ENCODE measurements at regions not wholly inside any gene's neighbourhood (a gene's known extent, or its start where the extent isn't known, plus 50 kb on each side); places are given as distances from the start of the nearest gene placed in this dataset.

- DNase-seq, result no peak
These were observed 65.9 kb upstream of the FBRSL1 start for GRCh38 chr12:132423820-132424645.

GRCh38 chr12:132423251-132423819 lies 66.6 kb upstream of the FBRSL1 start:
- DNase-seq, result no peak

- DNase-seq, result no peak
These were observed 67.4 kb upstream of the FBRSL1 start for GRCh38 chr12:132422381-132423043.

- no peak for DNase-seq
These were observed 67.9 kb upstream of the FBRSL1 start for GRCh38 chr12:132422040-132422380.

- no peak for DNase-seq
These were observed 70.2 kb upstream of the FBRSL1 start for GRCh38 chr12:132419631-132420246.

- no peak for DNase-seq
These were observed 71.5 kb upstream of the FBRSL1 start for GRCh38 chr12:132418393-132418925.

- no peak for DNase-seq
These were observed 72.2 kb upstream of the FBRSL1 start for GRCh38 chr12:132417741-132418140.

GRCh38 chr12:132416827-132417226 lies 73.1 kb upstream of the FBRSL1 start:
- DNase-seq, result no peak

- DNase-seq, result no peak
These were observed 73.8 kb upstream of the FBRSL1 start for GRCh38 chr12:132416121-132416673.

GRCh38 chr12:132415327-132416120 lies 74.4 kb upstream of the FBRSL1 start:
- DNase-seq, result no peak

GRCh38 chr12:132414634-132415326 lies 75.2 kb upstream of the FBRSL1 start:
- DNase-seq, result peak; percentile 74

- DNase-seq, result no peak
These were observed 75.9 kb upstream of the FBRSL1 start for GRCh38 chr12:132413931-132414588.

GRCh38 chr12:132411457-132411856 lies 78.5 kb upstream of the FBRSL1 start:
- DNase-seq, result no peak

- no peak for DNase-seq
These were observed 79.1 kb upstream of the FBRSL1 start for GRCh38 chr12:132410849-132411248.

GRCh38 chr12:132410296-132410625 lies 79.7 kb upstream of the FBRSL1 start:
- no peak for DNase-seq

GRCh38 chr12:132409495-132410295 lies 80.3 kb upstream of the FBRSL1 start:
- no peak for DNase-seq

- no peak for DNase-seq
These were observed 79.5 kb upstream of the GALNT9 start for GRCh38 chr12:132408626-132409494.

GRCh38 chr12:132407992-132408391 lies 78.6 kb upstream of the GALNT9 start:
- no peak for DNase-seq

- DNase-seq, result no peak
These were observed 78.1 kb upstream of the GALNT9 start for GRCh38 chr12:132407451-132407961.

All from NCI-H510A treated with DMSO at 0.1 percent for 48 hours (cell line).